T-helper 1 cell treated with Interleukin-12 subunit alpha and Interleukin-12 subunit beta and Interleukin-4 antibody, amounts not matched to agents 30 μg/mL and 1 μg/mL, for 36 hours (primary cell): ENCODE measurements at regions not wholly inside any gene's neighbourhood (a gene's known extent, or its start where the extent isn't known, plus 50 kb on each side); places are given as distances from the start of the nearest gene placed in this dataset.

Source experiments
- H3K27ac Mint-ChIP-seq: one replicate; pipeline ENCODE4 v1.8.0; 2021; ENCODE audit warnings: mild to moderate bottlenecking, mixed read lengths
- H3K27me3 Mint-ChIP-seq: one replicate; pipeline ENCODE4 v1.8.0; 2021; ENCODE audit warnings: low read depth, mixed read lengths
- H3K36me3 Mint-ChIP-seq: one replicate; pipeline ENCODE4 v1.8.0; 2021; ENCODE audit warnings: low read depth, mixed read lengths
- H3K4me1 Mint-ChIP-seq: one replicate; pipeline ENCODE4 v1.8.0; 2021; ENCODE audit warnings: low read depth, mixed read lengths
- H3K4me3 Mint-ChIP-seq: one replicate; pipeline ENCODE4 v1.8.0; 2021; ENCODE audit warnings: mild to moderate bottlenecking, moderate library complexity, mixed read lengths
- H3K9me3 Mint-ChIP-seq: one replicate; pipeline ENCODE4 v1.8.0; 2021; ENCODE audit warnings: mixed read lengths

GRCh38 chr10:108840944-108841343 is 1082.4 kb downstream of the XPNPEP1 start:
- H3K9me3 Mint-ChIP-seq, result peaks cover 7% of the 10 kb centered on the region

GRCh38 chr10:108836362-108836761 is 1086.9 kb downstream of the XPNPEP1 start:
- no peak overlapping the region for H3K4me3 Mint-ChIP-seq
- no peaks in the 10 kb centered on the region for H3K4me1 Mint-ChIP-seq
- H3K36me3 Mint-ChIP-seq, result no peaks in the 10 kb centered on the region
- H3K9me3 Mint-ChIP-seq, result peaks cover 4% of the 10 kb centered on the region
- no peak overlapping the region for H3K27ac Mint-ChIP-seq
- no peaks in the 10 kb centered on the region for H3K27me3 Mint-ChIP-seq

More at GRCh38 chr10:108840944-108841343, 1082.4 kb downstream of the XPNPEP1 start:
- no peaks in the 10 kb centered on the region for H3K27me3 Mint-ChIP-seq
- no peaks in the 10 kb centered on the region for H3K4me1 Mint-ChIP-seq
- H3K36me3 Mint-ChIP-seq, result no peaks in the 10 kb centered on the region
- no peak overlapping the region for H3K4me3 Mint-ChIP-seq
- no peak overlapping the region for H3K27ac Mint-ChIP-seq

GRCh38 chr10:108822026-108822425 is 1101.3 kb downstream of the XPNPEP1 start:
- no peaks in the 10 kb centered on the region for H3K36me3 Mint-ChIP-seq
- no peaks in the 10 kb centered on the region for H3K9me3 Mint-ChIP-seq
- H3K27ac Mint-ChIP-seq, result no peak overlapping the region
- no peaks in the 10 kb centered on the region for H3K27me3 Mint-ChIP-seq
- no peak overlapping the region for H3K4me3 Mint-ChIP-seq
- H3K4me1 Mint-ChIP-seq, result no peaks in the 10 kb centered on the region

- H3K27me3 Mint-ChIP-seq, result no peaks in the 10 kb centered on the region
- no peaks in the 10 kb centered on the region for H3K4me1 Mint-ChIP-seq
- peaks cover 4% of the 10 kb centered on the region for H3K9me3 Mint-ChIP-seq
- no peaks in the 10 kb centered on the region for H3K36me3 Mint-ChIP-seq
- H3K27ac Mint-ChIP-seq, result no peak overlapping the region
- no peak overlapping the region for H3K4me3 Mint-ChIP-seq
Observed at GRCh38 chr10:108819302-108819701, 1104.0 kb downstream of the XPNPEP1 start.

- Mint-ChIP-seq H3K9me3 (peaks cover 4% of the 10 kb centered on the region), H3K4me1 (no peaks in the 10 kb centered on the region), H3K4me3 (no peak overlapping the region), H3K27me3 (no peaks in the 10 kb centered on the region), H3K27ac (no peak overlapping the region), H3K36me3 (no peaks in the 10 kb centered on the region)
Observed at GRCh38 chr10:108817584-108817983, 1105.7 kb downstream of the XPNPEP1 start.

- no peaks in the 10 kb centered on the region for H3K4me1 Mint-ChIP-seq
- no peak overlapping the region for H3K4me3 Mint-ChIP-seq
- no peaks in the 10 kb centered on the region for H3K36me3 Mint-ChIP-seq
- H3K27me3 Mint-ChIP-seq, result no peaks in the 10 kb centered on the region
- peaks cover 4% of the 10 kb centered on the region for H3K9me3 Mint-ChIP-seq
- H3K27ac Mint-ChIP-seq, result no peak overlapping the region
Observed at GRCh38 chr10:108817135-108817534, 1106.2 kb downstream of the XPNPEP1 start.

- no peaks in the 10 kb centered on the region for H3K4me1 Mint-ChIP-seq
- no peaks in the 10 kb centered on the region for H3K36me3 Mint-ChIP-seq
- no peaks in the 10 kb centered on the region for H3K27me3 Mint-ChIP-seq
Observed at GRCh38 chr10:108812906-108813305, 1110.4 kb downstream of the XPNPEP1 start.

GRCh38 chr10:108812296-108812695 is 1111.0 kb downstream of the XPNPEP1 start:
- Mint-ChIP-seq H3K27me3 (no peaks in the 10 kb centered on the region), H3K4me3 (no peak overlapping the region), H3K27ac (no peak overlapping the region), H3K4me1 (no peaks in the 10 kb centered on the region), H3K36me3 (no peaks in the 10 kb centered on the region), H3K9me3 (peaks cover 4% of the 10 kb centered on the region)

More at GRCh38 chr10:108812906-108813305, 1110.4 kb downstream of the XPNPEP1 start:
- Mint-ChIP-seq H3K27ac (no peak overlapping the region), H3K4me3 (no peak overlapping the region), H3K9me3 (peaks cover 4% of the 10 kb centered on the region)

- Mint-ChIP-seq H3K36me3 (no peaks in the 10 kb centered on the region), H3K27ac (no peak overlapping the region), H3K4me1 (no peaks in the 10 kb centered on the region), H3K27me3 (no peaks in the 10 kb centered on the region), H3K4me3 (no peak overlapping the region), H3K9me3 (no peaks in the 10 kb centered on the region)
Observed at GRCh38 chr10:108808228-108808627, 1115.1 kb downstream of the XPNPEP1 start.

GRCh38 chr10:108801775-108802517 is 1121.4 kb downstream of the XPNPEP1 start:
- Mint-ChIP-seq H3K4me3 (no peak overlapping the region), H3K9me3 (peaks cover 4% of the 10 kb centered on the region), H3K27ac (no peak overlapping the region), H3K4me1 (no peaks in the 10 kb centered on the region), H3K27me3 (no peaks in the 10 kb centered on the region), H3K36me3 (no peaks in the 10 kb centered on the region)

- no peaks in the 10 kb centered on the region for H3K27me3 Mint-ChIP-seq
- no peaks in the 10 kb centered on the region for H3K4me1 Mint-ChIP-seq
- H3K9me3 Mint-ChIP-seq, result peaks cover 4% of the 10 kb centered on the region
- H3K36me3 Mint-ChIP-seq, result no peaks in the 10 kb centered on the region
- no peak overlapping the region for H3K4me3 Mint-ChIP-seq
- H3K27ac Mint-ChIP-seq, result no peak overlapping the region
Observed at GRCh38 chr10:108801220-108801619, 1122.1 kb downstream of the XPNPEP1 start.

- Mint-ChIP-seq H3K27me3 (no peaks in the 10 kb centered on the region), H3K4me1 (no peaks in the 10 kb centered on the region), H3K4me3 (no peak overlapping the region), H3K9me3 (peaks cover 4% of the 10 kb centered on the region), H3K27ac (no peak overlapping the region), H3K36me3 (no peaks in the 10 kb centered on the region)
Observed at GRCh38 chr10:108797573-108797972, 1125.7 kb downstream of the XPNPEP1 start.

GRCh38 chr10:108791794-108792474 is 1131.4 kb downstream of the XPNPEP1 start:
- Mint-ChIP-seq H3K4me3 (no peak overlapping the region), H3K27me3 (no peaks in the 10 kb centered on the region), H3K9me3 (no peaks in the 10 kb centered on the region), H3K27ac (no peak overlapping the region), H3K4me1 (no peaks in the 10 kb centered on the region), H3K36me3 (no peaks in the 10 kb centered on the region)

GRCh38 chr10:108791030-108791429 is 1132.3 kb downstream of the XPNPEP1 start:
- Mint-ChIP-seq H3K27me3 (no peaks in the 10 kb centered on the region), H3K4me1 (no peaks in the 10 kb centered on the region), H3K27ac (no peak overlapping the region), H3K36me3 (no peaks in the 10 kb centered on the region), H3K4me3 (no peak overlapping the region), H3K9me3 (no peaks in the 10 kb centered on the region)

- Mint-ChIP-seq H3K36me3 (no peaks in the 10 kb centered on the region), H3K4me3 (no peak overlapping the region), H3K4me1 (no peaks in the 10 kb centered on the region), H3K27ac (no peak overlapping the region), H3K27me3 (no peaks in the 10 kb centered on the region), H3K9me3 (no peaks in the 10 kb centered on the region)
Observed at GRCh38 chr10:108789919-108790318, 1133.4 kb downstream of the XPNPEP1 start.
